ENCODE measurements at regions not wholly inside any gene's neighbourhood (a gene's known extent, or its start where the extent isn't known, plus 50 kb on each side); places are given as distances from the start of the nearest gene placed in this dataset.

DNA sequence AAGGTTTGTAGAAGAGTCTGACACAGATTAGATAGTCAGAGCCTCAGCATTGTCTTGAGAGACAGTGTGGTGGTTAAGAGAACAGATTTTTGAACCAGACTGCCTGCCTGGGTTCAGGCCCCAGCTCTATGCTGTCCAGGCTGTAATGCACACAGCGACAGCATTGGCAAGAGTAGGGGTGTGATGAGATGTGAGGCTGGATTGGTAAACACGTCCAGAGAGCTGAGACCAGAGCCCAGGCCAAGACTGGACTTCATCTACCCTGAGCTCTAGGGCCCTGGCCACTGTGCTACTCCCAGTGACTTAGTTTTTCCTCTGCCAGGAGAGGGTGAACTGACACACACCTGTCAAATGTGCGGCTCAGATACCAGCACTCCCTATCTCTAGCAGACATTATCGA is 360.4 kb downstream of the RPS24 start:
- TF ChIP-seq, protein P1, sequence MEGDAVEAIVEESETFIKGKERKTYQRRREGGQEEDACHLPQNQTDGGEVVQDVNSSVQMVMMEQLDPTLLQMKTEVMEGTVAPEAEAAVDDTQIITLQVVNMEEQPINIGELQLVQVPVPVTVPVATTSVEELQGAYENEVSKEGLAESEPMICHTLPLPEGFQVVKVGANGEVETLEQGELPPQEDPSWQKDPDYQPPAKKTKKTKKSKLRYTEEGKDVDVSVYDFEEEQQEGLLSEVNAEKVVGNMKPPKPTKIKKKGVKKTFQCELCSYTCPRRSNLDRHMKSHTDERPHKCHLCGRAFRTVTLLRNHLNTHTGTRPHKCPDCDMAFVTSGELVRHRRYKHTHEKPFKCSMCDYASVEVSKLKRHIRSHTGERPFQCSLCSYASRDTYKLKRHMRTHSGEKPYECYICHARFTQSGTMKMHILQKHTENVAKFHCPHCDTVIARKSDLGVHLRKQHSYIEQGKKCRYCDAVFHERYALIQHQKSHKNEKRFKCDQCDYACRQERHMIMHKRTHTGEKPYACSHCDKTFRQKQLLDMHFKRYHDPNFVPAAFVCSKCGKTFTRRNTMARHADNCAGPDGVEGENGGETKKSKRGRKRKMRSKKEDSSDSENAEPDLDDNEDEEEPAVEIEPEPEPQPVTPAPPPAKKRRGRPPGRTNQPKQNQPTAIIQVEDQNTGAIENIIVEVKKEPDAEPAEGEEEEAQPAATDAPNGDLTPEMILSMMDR (IDR thresholded peaks at IDR 0.05 in 4 of 5, conservative IDR thresholded peaks at IDR 0.05 in 1 of 5): no peak
- TF ChIP-seq POLR2A (IDR thresholded peaks at IDR 0.05): no peak

Measured in gastrocnemius medialis (tissue), 4 donors.